ENCODE measurements at regions not wholly inside any gene's neighbourhood (a gene's known extent, or its start where the extent isn't known, plus 50 kb on each side); places are given as distances from the start of the nearest gene placed in this dataset.

DNA sequence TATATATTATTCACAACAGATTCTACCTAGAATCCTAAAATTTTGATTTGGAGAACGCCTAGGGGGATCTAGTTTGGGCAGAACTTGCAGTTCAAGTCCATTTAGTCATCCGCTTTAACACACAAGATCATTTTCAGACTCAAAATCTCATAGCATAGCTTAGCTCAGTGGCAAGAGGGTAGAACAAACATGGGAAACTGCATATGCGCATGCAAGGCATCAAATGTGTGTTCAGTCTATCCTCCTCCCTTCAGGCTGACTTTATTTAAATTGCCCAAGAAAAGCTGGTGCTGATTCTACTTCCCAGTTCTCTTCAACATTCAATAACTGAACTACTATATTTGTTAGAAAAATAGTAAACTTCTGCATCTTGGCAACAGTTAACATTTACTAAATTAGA, 79.6 kb upstream of the NRXN1 start:
- no peak for DNase-seq (ENCODE audit: low spot score)

DNA sequence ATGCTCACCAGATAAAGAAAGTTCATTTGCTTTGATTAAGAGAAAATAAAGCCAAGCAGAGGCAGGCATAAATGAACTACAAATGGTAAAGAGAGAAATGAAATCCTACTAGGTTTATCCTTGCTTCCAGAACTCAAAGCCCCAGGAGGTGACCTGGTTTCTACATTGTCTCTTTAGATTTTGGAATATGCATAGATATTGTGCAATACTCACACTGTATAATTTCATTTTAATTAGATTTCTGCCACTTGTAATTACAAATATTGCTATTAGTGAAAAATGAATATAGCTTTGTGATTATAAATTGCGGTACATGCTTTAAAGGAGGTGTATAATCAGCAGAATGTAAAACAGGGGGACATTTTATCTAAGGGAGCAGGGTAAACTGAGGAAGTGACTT, 76.9 kb upstream of the NRXN1 start:
- no peak for DNase-seq (ENCODE audit: low spot score)

DNA sequence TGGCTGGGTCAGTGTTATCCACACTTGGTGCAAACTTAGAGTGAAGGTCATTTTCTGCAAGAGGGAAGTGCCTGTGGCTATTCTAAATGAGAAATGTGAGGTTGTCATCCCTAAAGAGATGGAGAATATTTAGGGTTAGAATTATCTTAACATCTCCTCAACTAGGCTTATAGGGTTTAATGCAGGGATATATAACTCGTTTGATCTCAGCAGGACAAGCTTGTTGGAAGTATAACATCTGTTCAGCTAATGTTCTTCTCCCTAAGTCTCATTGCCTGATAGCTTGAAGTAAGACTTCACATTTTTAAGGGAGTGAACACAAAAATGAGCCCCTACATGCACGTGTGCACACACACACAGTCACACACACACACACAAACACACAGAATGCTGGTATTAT, 75.9 kb upstream of the NRXN1 start:
- DNase-seq (ENCODE audit: low spot score) = no peak

DNA sequence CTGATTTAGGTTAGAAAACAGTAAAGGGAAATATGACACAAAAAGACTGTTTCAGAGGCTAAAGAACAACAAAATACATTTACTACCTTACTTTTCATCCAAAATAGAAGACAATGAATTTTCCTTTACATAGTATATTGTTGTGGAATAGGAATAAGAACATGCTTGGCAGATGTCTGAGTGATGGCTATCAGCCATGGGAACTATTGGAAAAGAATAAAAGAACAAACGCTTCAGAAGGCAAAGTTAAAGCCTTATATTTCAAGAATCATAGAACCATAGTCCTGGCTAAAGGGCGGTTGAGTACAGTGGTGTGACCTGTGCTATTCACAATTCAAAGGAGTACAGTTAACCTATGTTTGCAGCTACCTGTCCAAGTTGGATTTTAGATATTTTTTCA, 73.9 kb upstream of the NRXN1 start:
- DNase-seq (ENCODE audit: low spot score) = no peak

DNA sequence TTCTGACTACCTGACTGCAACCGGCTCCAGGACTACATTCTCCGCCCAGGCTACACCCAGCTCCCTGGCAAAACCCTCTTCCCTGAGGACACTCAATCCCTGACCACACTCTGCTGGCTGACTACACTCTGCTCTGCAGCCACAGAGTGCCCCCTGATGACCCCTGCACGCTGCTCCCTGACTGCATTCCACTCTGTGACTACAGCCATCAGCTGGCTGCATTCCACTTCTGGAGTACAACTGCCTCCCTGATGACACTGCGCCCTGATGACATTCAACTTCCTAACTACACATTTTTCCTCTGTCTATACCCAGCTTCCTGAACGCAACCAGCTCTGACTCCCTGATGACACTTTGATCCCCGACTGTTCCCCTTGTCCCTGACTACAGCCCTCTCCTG, 71.3 kb upstream of the NRXN1 start:
- DNase-seq (ENCODE audit: low spot score) = peak; percentile 93

DNA sequence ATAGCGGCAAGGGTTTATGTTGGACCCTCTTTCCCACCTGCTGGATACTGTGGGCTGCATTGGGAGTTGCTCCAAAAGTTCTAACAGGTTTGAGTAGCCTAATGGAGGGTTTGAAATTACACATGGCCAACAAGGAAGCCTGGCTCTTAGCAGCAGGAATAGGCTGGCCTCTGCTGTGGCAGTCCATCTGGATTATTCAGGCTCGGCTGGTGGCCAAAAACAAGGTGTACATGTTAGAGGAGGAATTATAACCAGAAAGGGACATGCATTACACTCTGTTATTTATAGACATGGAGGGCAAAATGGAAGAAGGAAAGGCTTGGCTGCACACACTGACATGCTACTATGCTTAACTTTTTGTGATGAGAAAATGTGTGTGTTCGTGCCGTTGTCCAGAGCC, 61.1 kb upstream of the NRXN1 start:
- DNase-seq (ENCODE audit: low spot score) = no peak

DNA sequence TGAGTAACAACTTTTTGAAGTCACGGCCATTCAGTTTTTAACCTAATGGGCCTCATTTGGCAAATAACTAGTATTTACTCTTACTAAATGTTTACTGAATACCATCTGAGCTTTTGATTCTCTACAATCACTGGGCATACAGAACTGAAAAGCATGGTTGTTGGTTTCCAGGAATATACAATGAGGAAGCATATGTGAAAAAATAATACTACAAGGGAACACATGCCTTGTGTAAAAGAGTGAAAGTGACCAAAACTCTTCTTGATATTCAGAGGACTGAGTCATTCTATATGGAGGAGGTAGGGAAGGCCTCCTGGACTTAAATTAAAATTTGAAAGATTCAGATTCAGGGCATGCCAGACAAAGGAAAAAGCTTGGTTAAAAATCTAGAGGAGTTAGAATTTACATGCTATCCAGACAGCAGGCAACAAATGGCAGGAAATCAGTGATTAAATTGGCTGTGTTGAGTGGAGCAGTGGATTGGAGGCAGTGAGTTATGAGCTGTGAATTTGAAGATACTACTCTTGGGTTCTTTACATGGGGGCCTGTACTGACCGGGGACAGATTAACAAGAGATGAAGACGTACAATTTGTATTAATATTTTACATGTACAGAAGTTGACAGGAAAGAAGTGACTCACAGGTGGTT, 53.6 kb upstream of the NRXN1 start:
- DNase-seq (ENCODE audit: low spot score) = no peak

DNA sequence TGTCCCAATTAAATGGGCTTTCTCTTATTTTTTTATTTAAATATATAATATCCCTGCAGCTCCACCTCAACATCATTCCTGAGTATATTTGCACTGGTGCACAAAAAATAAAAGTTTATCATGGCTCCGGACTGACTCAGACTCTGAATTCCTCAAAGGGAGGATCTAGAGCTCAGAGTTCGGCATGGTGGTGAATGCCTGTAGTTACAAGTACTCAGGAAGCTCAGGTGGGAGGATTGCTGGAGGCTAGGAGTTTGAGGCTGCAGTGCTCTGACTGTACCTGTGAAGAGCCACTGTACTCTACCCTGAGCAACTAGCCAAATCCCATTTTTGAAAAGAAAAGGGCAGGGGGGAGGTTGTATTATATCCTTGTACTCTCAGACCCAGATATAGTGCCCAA, 52.8 kb upstream of the NRXN1 start:
- DNase-seq (ENCODE audit: low spot score) = no peak
